Activated B cell treated with CpG ODN at 0.5 μM for 24 hours (primary cell): ENCODE measurements at regions not wholly inside any gene's neighbourhood (a gene's known extent, or its start where the extent isn't known, plus 50 kb on each side); places are given as distances from the start of the nearest gene placed in this dataset.

Source experiments
- ATAC-seq: fragments of 200-7000 bp; cut with Tn5 transposase; one replicate; pipeline ENCODE4 v1.10.0; 2021; ENCODE audit warnings: low read depth, mild to moderate bottlenecking, moderate library complexity
- CTCF ChIA-PET: fragments of 350-600 bp; sonication (Branson Sonifier 250); formaldehyde crosslinking; loops from one replicate; lab custom pipeline; 2021; ENCODE audit warnings: antibody characterized with exemption; lab: Charles Lee
- POLR2A ChIA-PET: fragments of 350-600 bp; sonication (Branson Sonifier 250); formaldehyde crosslinking; loops from one replicate; lab custom pipeline; 2021; ENCODE audit warnings: antibody characterized with exemption; lab: Charles Lee
- DNase-seq: peaks from one replicate; pipeline ENCODE4 v3.0.0; 2022
- H3K27ac Mint-ChIP-seq: one replicate; pipeline ENCODE4 v1.8.0; 2020; ENCODE audit warnings: mixed read lengths
- H3K27me3 Mint-ChIP-seq: one replicate; pipeline ENCODE4 v1.8.0; 2021; ENCODE audit warnings: mixed read lengths
- H3K36me3 Mint-ChIP-seq: one replicate; pipeline ENCODE4 v1.8.0; 2021; ENCODE audit warnings: low read depth, mixed read lengths
- H3K4me1 Mint-ChIP-seq: one replicate; pipeline ENCODE4 v1.8.0; 2021; ENCODE audit warnings: mixed read lengths
- H3K4me3 Mint-ChIP-seq: one replicate; pipeline ENCODE4 v1.8.0; 2020; ENCODE audit warnings: mild to moderate bottlenecking, mixed read lengths
- H3K9me3 Mint-ChIP-seq: one replicate; pipeline ENCODE4 v1.8.0; 2020; ENCODE audit warnings: mixed read lengths
- intact Hi-C: fragments of 100-400 bp; cut with micrococcal nuclease; formaldehyde crosslinking; loops from one replicate; pipeline ENCODE4 v1.15.1; 2024
- TF ChIP-seq, protein P1 (sequence below): fragments of 200-600 bp; IDR thresholded peaks from one replicate; pipeline ENCODE4 v1.8.0; 2022; ENCODE audit warnings: antibody characterized with exemption, mild to moderate bottlenecking

DNA sequence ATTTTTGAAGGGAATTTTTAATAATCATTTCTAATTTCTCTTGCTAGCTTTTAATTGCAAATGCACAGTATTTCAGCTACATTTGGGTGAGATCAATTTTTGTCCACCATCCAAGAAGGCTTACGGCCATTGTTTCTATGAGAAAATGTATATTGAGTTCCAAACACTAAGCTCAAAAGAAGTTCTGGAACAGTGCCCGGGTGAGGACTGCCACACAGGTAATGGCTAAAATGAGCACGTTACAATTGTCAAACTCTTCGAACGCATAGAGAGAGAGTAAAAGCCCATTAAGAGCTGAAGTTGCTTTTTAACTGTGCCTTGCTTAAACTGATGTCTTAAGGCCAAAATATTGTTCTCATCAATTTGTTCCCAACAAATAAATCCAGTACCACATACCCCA lies 755.0 kb downstream of the DIAPH3 start:
- CTCF ChIA-PET, result no interaction called here
- H3K27me3 Mint-ChIP-seq, result no peaks in the 10 kb centered on the region

DNA sequence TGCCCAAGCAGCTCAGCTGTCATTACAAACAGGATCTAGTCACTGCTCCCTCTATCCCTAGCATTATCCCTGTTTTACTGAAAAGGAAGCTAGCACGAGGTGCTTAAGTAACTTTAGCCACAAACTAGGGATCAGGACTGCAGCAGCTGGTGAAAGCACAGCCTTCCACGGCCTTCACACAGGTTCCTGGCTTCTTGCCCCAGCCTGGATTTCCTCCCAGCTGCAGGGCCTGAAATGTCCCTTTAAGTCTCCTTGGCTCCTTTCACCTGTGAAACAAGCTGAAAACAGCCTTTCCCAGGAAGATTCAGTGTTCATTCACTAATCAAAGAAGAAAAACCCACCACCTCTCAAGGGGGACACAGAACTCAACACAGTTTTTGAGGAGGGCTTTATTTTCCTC lies 754.5 kb downstream of the DIAPH3 start:
- ChIA-PET POLR2A (no interaction called here), CTCF (no interaction called here)
- H3K4me1 Mint-ChIP-seq, result no peaks in the 10 kb centered on the region
- ATAC-seq, result no peak
- no peaks in the 10 kb centered on the region for H3K27me3 Mint-ChIP-seq
- H3K27ac Mint-ChIP-seq, result no peak overlapping the region
- H3K4me3 Mint-ChIP-seq, result no peak overlapping the region
- TF ChIP-seq, protein P1, sequence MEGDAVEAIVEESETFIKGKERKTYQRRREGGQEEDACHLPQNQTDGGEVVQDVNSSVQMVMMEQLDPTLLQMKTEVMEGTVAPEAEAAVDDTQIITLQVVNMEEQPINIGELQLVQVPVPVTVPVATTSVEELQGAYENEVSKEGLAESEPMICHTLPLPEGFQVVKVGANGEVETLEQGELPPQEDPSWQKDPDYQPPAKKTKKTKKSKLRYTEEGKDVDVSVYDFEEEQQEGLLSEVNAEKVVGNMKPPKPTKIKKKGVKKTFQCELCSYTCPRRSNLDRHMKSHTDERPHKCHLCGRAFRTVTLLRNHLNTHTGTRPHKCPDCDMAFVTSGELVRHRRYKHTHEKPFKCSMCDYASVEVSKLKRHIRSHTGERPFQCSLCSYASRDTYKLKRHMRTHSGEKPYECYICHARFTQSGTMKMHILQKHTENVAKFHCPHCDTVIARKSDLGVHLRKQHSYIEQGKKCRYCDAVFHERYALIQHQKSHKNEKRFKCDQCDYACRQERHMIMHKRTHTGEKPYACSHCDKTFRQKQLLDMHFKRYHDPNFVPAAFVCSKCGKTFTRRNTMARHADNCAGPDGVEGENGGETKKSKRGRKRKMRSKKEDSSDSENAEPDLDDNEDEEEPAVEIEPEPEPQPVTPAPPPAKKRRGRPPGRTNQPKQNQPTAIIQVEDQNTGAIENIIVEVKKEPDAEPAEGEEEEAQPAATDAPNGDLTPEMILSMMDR, result no peak
- intact Hi-C loops, result no loop called here
- no peaks in the 10 kb centered on the region for H3K36me3 Mint-ChIP-seq
- peaks cover 14% of the 10 kb centered on the region for H3K9me3 Mint-ChIP-seq
- DNase-seq, result no peak

More for the DNA sequence above, 755.0 kb downstream of the DIAPH3 start:
- H3K9me3 Mint-ChIP-seq, result peaks cover 14% of the 10 kb centered on the region
- DNase-seq (no peak), ATAC-seq (no peak)
- H3K4me3 Mint-ChIP-seq, result no peak overlapping the region
- TF ChIP-seq, protein P1, result no peak
- H3K4me1 Mint-ChIP-seq, result no peaks in the 10 kb centered on the region
- H3K36me3 Mint-ChIP-seq, result no peaks in the 10 kb centered on the region
- H3K27ac Mint-ChIP-seq, result no peak overlapping the region
- POLR2A ChIA-PET, result no interaction called here
- intact Hi-C loops, result no loop called here

DNA sequence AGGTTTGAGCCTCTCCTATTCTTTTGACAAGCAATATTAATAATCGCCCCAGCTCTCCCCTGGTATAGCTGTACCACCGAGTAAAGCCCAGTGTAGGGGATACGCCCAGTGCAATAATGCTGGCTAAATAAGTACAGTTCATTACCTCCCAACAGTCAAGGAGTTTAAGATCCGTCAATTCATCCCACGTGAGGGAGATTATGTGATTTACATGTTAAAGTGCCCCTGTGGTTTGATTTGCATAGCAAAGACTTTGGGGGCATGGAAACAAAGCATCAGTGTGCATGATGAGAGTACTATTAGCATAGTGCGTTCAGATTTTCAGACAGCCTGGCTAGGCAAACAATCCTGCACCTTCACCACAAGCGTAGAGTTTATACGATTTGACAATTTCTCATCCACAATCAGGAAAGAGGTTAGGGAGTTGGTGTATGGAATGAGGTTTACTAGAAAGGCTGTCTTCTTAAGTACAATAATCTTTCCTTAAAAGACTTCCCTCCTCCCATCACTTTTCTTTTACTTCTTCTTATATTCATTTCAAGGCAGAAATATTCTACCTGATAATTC lies 754.0 kb downstream of the DIAPH3 start:
- H3K4me1 Mint-ChIP-seq, result no peaks in the 10 kb centered on the region
- H3K36me3 Mint-ChIP-seq, result no peaks in the 10 kb centered on the region
- intact Hi-C loops, result no loop called here
- DNase-seq (no peak), ATAC-seq (no peak)
- H3K27ac Mint-ChIP-seq, result no peak overlapping the region
- H3K9me3 Mint-ChIP-seq, result peaks cover 14% of the 10 kb centered on the region
- CTCF ChIA-PET, result no interaction called here
- POLR2A ChIA-PET, result no interaction called here
- no peak overlapping the region for H3K4me3 Mint-ChIP-seq
- no peaks in the 10 kb centered on the region for H3K27me3 Mint-ChIP-seq
- TF ChIP-seq, protein P1, result no peak

DNA sequence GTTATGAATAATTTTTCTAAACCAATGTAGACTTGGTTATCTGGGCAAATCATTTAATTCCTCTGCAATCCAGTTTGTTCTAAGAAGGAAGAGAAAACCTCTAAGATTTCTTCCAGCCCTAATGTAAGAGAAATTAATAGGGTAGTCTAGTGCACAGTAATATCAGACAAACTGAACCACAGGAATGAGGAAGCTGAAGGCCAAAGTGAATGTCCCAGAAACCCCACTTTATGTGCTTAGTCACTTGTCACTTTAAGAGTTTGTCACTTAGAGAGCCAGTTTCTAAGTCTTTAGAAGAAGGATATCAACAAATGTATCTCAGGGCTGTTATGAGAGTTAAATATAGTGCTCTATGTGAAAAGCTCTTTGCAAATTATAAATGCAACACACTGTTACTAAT lies 750.6 kb downstream of the DIAPH3 start:
- H3K36me3 Mint-ChIP-seq, result no peaks in the 10 kb centered on the region
- intact Hi-C loops, result no loop called here
- no peak overlapping the region for H3K4me3 Mint-ChIP-seq
- H3K4me1 Mint-ChIP-seq, result no peaks in the 10 kb centered on the region
- H3K9me3 Mint-ChIP-seq, result no peaks in the 10 kb centered on the region
- ChIA-PET POLR2A (no interaction called here), CTCF (no interaction called here)
- DNase-seq (no peak), ATAC-seq (no peak)
- TF ChIP-seq, protein P1, result no peak
- no peak overlapping the region for H3K27ac Mint-ChIP-seq
- no peaks in the 10 kb centered on the region for H3K27me3 Mint-ChIP-seq

DNA sequence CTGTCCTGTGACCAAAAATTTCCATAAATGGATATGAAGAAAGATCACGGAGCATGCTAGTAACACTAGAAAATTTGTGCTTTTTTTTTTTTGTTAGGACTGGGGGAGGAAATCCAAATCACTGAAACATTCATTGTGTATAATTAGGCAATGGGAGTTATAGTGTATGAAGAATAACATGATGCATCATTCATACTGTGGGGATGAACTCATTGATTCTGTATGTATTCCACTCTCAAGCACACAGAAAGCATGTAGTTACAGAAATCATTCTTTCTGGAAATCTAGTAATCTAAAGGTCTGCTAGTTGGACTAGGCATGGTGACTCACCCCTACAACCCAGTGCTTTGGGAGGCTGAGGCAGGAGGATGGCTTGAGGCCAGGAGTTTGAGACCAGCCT lies 749.7 kb downstream of the DIAPH3 start:
- TF ChIP-seq, protein P1, result no peak
- H3K4me1 Mint-ChIP-seq, result no peaks in the 10 kb centered on the region
- H3K9me3 Mint-ChIP-seq, result no peaks in the 10 kb centered on the region
- no peaks in the 10 kb centered on the region for H3K27me3 Mint-ChIP-seq
- ATAC-seq (no peak), DNase-seq (no peak)
- intact Hi-C loops, result no loop called here
- H3K4me3 Mint-ChIP-seq, result no peak overlapping the region
- POLR2A ChIA-PET, result no interaction called here
- H3K36me3 Mint-ChIP-seq, result no peaks in the 10 kb centered on the region
- CTCF ChIA-PET, result no interaction called here
- H3K27ac Mint-ChIP-seq, result no peak overlapping the region
